GM08714 (cell line): ENCODE measurements at regions not wholly inside any gene's neighbourhood (a gene's known extent, or its start where the extent isn't known, plus 50 kb on each side); places are given as distances from the start of the nearest gene placed in this dataset.

ENCODE experiments used
- H3K4me3 ChIP-seq: fragments of 200-500 bp; sonication (Bioruptor generic); 2 replicates; pipeline ENCODE4 v1.5.1; 2014; ENCODE audit warnings: mild to moderate bottlenecking, low read length, inconsistent platforms
- ZNF274 ChIP-seq: IDR thresholded peaks from 2 replicates; pipeline ENCODE4 v1.6.1; 2012; ENCODE audit warnings: mild to moderate bottlenecking, low read depth, low read length

- TF ChIP-seq ZNF274: no peak
- no peak overlapping the region for H3K4me3 ChIP-seq
These were observed 51.3 kb upstream of the FREM1 start for GRCh38 chr9:14961372-14962068.

GRCh38 chr9:14960881-14961280 lies 50.7 kb upstream of the FREM1 start:
- H3K4me3 ChIP-seq: no peak overlapping the region
- no peak for TF ChIP-seq ZNF274
